AG04450 (cell line): ENCODE measurements at regions not wholly inside any gene's neighbourhood (a gene's known extent, or its start where the extent isn't known, plus 50 kb on each side); places are given as distances from the start of the nearest gene placed in this dataset.

ENCODE experiments used
- CTCF ChIA-PET: fragments of 300-600, 350-600 bp; formaldehyde crosslinking; extraction: SDS; loops from one replicate; lab custom pipeline; 2022; ENCODE audit warnings: antibody characterized with exemption, inconsistent platforms; lab: Charles Lee
- POLR2A ChIA-PET: fragments of 350-600 bp; formaldehyde crosslinking; extraction: SDS; loops from one replicate; lab custom pipeline; 2021; ENCODE audit warnings: antibody characterized with exemption, inconsistent platforms; lab: Yijun Ruan, JAX
- DNase-seq: peaks from one replicate; pipeline ENCODE4 v3.0.0-alpha.2; 2011; ENCODE audit warnings: low read depth, low spot score
- H3K27ac ChIP-seq: one replicate; pipeline ENCODE4 v1.5.1; 2012; ENCODE audit warnings: low read depth, low read length, control low read depth
- H3K27me3 ChIP-seq: one replicate; pipeline ENCODE4 v1.6.0; 2012; ENCODE audit warnings: low read length; ENCODE audit not compliant: control insufficient read depth, insufficient read depth
- H3K4me3 ChIP-seq: 2 replicates; pipeline ENCODE4 v1.5.1; 2011; ENCODE audit warnings: mild to moderate bottlenecking, low read depth, low read length, control low read depth
- H3K9me3 ChIP-seq: 2 replicates; pipeline ENCODE4 v1.5.1; 2012; ENCODE audit warnings: low read length; ENCODE audit not compliant: control insufficient read depth, insufficient read depth
- CTCF ChIP-seq: IDR thresholded peaks from 2 replicates; pipeline ENCODE4 v1.5.1; 2011; ENCODE audit warnings: low read depth, low read length, control low read depth, inconsistent platforms

GRCh38 chr3:137242836-137243400, 285.1 kb downstream of the IL20RB start:
- no peak overlapping the region for H3K27ac ChIP-seq
- no peaks in the 10 kb centered on the region for H3K27me3 ChIP-seq
- ChIA-PET CTCF (no interaction called here), POLR2A (no interaction called here)
- peaks cover under 1% of the 10 kb centered on the region; the same call in 1 of the 2 replicates for H3K9me3 ChIP-seq
- DNase-seq = no peak
- no peak for TF ChIP-seq CTCF
- H3K4me3 ChIP-seq = no peak overlapping the region

- H3K4me3 ChIP-seq = no peak overlapping the region
- POLR2A ChIA-PET = no interaction called here
- no peak for DNase-seq
- no peaks in the 10 kb centered on the region for H3K27me3 ChIP-seq
- no peak overlapping the region for H3K27ac ChIP-seq
- CTCF ChIA-PET = no interaction called here
- no peak for TF ChIP-seq CTCF
- H3K9me3 ChIP-seq = peaks cover 12% of the 10 kb centered on the region; the same call in 1 of the 2 replicates
Observed at GRCh38 chr3:137246491-137246890, 288.7 kb downstream of the IL20RB start.

GRCh38 chr3:137249311-137249940, 291.6 kb downstream of the IL20RB start:
- Histone ChIP-seq H3K27ac (no peak overlapping the region), H3K27me3 (no peaks in the 10 kb centered on the region), H3K9me3 (peaks cover 12% of the 10 kb centered on the region; the same call in 1 of the 2 replicates), H3K4me3 (no peak overlapping the region)
- TF ChIP-seq CTCF = no peak
- POLR2A ChIA-PET = no interaction called here
- CTCF ChIA-PET = no interaction called here
- no peak for DNase-seq

GRCh38 chr3:137259089-137259488, 301.3 kb downstream of the IL20RB start:
- H3K4me3 ChIP-seq = no peak overlapping the region
- ChIA-PET POLR2A (interaction anchor here (0.7 kb wide), 1 partner anchor 1612 kb away, joined by 3 read pairs; no protein-coding TSS in a partner anchor), CTCF (no interaction called here)
- H3K27ac ChIP-seq = no peak overlapping the region
- no peaks in the 10 kb centered on the region for H3K27me3 ChIP-seq
- no peak for DNase-seq
- TF ChIP-seq CTCF = no peak
- H3K9me3 ChIP-seq = peaks cover 6% of the 10 kb centered on the region

- TF ChIP-seq CTCF = no peak
- H3K27me3 ChIP-seq = no peaks in the 10 kb centered on the region
- no peak overlapping the region for H3K27ac ChIP-seq
- H3K9me3 ChIP-seq = peaks cover 6% of the 10 kb centered on the region
- POLR2A ChIA-PET = no interaction called here
- no peak overlapping the region for H3K4me3 ChIP-seq
- no peak for DNase-seq
- CTCF ChIA-PET = no interaction called here
Observed at GRCh38 chr3:137259701-137260100, 301.9 kb downstream of the IL20RB start.
